DMS114 treated with DMSO at 0.1 percent for 48 hours (cell line): ENCODE measurements at regions not wholly inside any gene's neighbourhood (a gene's known extent, or its start where the extent isn't known, plus 50 kb on each side); places are given as distances from the start of the nearest gene placed in this dataset.
"Not testable (repeated sequence)": the region's sequence is repeated elsewhere in the genome, so short reads cannot be mapped to it uniquely, and the experiment has no call there.

Source experiments
- DNase-seq: peaks from one replicate; lab custom pipeline; 2025; ENCODE audit not compliant: unreplicated experiment; lab: John Stamatoyannopoulos, UW

DNA sequence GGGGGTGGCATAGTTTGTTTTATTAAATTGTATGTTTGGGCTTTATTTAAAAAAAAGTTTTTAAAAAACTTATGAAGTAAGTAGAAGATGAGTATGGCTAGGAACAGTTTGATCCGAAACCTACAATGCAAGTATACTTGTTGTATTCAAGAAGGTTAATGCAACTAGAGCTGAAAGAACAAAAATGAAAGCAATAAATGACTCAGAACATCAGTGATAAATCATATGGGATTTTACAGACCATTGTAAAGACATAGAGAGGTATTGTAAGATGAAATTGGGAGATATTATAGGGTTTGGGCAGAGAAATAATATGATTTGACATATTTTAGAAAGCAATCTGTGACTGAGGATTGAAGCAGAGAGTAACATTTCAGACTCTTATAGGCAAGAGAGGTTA, 1135.3 kb downstream of the SLITRK5 start:
- DNase-seq, result no peak

DNA sequence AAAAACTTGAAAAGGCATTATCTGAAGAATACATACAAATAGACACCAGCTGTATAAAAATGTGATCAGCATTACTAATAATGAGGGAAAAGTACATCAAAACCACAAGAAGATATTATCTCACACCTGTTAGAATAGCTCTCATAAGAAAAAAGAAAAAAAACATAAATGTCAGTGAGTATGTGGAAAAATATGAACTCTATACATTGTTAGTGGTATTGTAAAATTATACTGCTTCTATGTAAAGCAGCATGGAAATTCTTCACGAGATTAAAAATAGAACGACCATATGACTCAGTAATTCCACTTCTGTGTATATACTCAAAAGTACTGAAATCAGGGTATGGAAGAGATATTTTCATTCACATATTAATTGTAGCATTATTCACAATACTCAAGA, 1146.4 kb downstream of the SLITRK5 start:
- DNase-seq, result no peak

DNA sequence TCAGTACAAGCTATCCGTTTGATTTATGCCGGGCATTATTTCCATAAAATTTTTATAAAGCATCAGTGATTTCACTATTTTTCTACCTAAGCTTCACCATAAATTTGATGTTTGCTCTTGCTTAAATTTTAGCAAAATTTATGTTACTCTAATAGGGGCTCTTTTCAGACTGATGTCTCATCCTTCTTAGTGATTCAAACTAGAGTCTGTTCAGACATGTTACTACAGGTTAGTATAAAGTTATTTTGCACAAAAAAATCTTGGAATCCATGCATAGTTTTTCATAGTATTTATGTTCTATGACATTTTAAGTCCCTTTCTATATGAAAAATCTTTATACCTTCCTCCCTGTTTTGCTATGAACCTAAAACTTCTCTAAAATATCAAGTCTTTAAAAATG, 1151.9 kb downstream of the SLITRK5 start:
- no peak for DNase-seq

DNA sequence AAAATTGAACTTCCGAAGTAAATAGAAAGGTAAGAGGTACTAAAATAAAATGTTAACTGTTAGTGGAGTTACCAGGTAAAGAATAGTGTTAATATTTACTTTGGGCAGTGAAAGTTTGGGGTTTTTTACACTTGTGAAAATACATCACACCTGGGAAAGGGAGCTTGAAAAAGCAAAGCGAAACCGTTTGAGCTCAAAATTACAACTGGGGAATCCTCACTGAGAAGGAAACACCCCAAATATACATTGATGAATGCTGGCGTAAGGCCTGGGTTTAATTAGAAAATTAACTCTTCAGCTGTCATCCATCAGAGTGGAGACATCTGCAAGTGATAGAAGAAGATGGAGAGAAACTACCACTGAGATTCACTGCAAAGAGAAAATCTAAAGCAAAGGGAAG, 1153.0 kb downstream of the SLITRK5 start:
- no peak for DNase-seq

DNA sequence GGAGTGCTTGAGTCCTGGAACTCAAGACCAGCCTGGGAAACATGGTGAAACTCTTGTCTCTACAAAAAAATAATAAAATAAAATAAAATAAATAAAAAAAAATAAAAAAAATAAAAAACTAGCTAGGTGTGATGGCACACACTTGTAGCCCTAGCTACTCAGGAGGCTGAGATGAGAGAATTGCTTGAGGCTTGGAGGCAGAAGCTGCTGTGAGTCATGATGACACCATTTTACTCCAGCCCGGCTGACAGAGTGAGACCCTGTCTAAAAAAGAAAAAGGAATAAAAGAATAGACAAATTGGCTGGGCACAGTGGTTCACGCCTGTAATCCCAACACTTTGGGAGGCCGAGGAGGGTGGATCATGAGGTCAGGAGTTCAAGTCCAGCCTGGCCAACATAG, 1168.9 kb downstream of the SLITRK5 start:
- no peak for DNase-seq

DNA sequence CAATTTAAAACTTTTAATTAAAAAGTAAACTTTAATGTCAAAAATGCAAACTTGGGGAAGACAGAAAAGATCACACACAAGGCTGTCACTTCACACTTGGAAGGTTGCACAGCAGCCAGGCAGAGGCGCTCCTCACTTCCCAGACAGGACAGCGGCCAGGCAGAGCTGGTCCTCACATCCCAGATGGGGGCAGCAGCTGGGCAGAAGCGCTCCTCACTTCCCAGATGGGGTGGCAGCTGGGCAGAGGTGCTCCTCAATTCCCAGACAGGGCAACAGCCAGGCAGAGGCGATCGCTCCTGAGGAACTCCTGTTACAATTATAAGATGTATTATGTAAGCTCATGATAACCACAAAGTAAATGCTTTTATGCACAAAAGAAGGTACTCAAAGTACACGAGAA, 1181.1 kb downstream of the SLITRK5 start:
- not testable (repeated sequence) for DNase-seq

DNA sequence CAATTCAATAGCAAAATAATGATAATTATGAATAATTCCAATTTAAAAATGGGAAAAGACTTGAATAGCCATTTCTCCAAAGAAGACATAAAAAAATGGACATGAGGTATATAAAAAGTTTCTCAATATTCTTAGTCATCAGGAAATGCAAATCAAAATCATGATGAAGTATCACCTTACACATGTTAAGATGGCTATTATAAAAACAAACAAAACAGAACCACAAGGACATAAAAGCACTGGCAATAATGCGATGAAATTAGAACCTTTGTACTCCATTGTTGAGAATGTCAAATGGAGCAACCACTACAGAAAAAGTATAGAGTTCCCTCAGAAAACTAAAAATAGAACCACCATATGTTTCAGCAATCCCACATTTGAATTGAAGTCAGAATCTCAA, 1186.1 kb downstream of the SLITRK5 start:
- DNase-seq, result no peak

DNA sequence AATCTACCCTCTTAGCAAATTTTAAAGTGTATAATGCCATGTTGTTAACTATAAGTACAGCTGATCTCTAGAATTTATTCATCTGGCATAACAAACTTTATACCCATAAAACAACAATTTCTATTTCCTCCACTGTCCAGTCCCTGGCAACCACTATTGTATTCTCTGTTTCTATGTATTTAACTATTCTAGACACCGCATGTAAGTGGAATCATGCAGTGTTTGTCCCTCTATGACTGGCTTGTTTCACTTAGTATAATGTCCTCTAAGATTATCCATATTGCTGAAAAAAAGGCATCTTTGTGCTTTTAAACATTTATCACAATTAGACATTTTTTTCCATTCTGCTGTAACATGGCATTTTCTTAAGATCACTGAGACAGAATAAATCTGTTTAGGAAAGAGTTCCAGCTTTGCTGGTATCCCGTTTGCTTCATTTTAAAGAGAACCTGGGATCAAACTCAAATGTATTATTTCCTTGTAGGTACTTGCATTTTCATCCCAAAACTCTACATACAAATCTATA, 1191.0 kb downstream of the SLITRK5 start:
- no peak for DNase-seq

DNA sequence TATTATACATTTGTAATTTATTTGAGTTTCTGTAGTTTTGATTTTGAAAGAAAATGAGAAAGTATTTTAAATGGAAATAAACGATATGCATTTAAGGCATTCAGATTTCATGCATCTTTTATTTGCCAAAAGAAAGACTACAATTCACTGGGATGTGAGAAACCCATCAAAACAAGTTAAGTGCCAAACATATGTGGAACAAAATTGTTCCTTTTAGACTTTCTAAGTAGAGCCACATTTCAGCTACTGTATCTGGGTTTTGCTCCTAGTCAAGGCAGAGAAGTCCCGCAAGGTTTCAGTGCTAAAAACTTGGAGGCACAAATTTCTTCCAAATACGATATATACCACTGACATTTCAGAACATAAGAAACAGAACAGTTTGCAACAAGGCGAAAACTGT, 1191.9 kb downstream of the SLITRK5 start:
- no peak for DNase-seq

DNA sequence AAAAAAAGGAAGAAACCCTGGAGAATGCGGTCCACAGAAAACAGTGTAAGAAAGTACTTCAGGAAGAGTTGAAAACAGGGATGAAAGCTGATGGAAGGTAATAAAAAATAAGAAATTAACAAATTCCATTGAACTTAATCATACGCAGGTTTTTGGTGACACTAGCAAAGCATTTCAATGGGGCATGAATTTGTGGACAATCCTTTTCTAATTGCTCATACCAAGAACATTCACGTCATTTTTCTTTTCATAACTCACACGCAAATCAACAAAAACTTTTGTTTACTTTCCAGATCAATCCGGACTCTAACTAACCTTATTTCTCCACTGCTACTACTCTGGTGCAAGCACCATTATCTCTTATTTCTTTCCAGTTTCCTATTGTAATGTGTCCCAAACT, 1195.0 kb downstream of the SLITRK5 start:
- no peak for DNase-seq

DNA sequence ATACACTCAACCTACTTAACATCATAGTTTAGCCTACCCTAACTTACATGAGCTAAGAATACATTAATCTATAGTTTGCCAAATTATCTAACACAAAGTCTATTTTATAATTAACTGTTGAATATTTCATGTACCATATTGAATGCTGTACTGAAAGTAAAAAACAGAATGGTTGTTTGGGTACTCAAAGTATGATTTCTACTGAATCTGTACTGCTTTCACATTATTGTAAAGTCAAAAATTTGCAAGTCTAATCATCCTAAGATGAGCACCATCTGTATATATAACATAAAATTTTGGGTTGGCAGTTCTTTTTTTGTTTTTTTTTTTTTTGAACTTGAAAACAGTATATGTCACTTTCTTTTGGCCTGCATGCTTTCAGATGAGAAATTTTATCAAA, 1212.6 kb downstream of the SLITRK5 start:
- no peak for DNase-seq

DNA sequence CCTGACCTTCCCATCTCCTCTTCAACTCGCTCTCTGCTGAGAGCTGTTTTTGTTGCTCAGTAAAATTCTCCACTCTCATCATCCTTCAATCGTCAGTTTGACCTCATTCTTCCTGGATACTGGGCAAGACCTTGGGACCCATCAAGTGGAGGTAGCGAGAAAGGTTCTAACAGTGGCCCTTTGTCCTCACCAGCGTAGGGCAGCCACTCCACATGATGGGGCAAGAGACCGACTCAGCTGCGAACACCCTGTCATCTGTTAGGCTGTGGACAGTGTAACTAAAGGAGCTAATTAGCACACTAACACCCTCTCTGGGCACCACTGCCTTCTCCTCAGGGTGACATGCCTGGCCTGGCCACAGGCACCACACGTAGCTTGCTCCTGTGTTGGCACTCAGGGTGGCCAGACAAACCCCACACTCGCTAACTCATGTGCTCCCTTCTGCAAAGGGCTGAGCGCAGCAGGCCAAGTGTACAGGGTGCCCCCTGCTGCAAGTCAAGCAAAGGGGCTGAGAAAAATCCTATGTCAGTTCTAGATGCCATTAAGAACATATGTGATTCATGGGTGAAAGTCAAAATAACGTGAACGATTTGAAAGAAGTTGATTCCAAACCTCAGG, 1216.0 kb downstream of the SLITRK5 start:
- DNase-seq, result no peak

DNA sequence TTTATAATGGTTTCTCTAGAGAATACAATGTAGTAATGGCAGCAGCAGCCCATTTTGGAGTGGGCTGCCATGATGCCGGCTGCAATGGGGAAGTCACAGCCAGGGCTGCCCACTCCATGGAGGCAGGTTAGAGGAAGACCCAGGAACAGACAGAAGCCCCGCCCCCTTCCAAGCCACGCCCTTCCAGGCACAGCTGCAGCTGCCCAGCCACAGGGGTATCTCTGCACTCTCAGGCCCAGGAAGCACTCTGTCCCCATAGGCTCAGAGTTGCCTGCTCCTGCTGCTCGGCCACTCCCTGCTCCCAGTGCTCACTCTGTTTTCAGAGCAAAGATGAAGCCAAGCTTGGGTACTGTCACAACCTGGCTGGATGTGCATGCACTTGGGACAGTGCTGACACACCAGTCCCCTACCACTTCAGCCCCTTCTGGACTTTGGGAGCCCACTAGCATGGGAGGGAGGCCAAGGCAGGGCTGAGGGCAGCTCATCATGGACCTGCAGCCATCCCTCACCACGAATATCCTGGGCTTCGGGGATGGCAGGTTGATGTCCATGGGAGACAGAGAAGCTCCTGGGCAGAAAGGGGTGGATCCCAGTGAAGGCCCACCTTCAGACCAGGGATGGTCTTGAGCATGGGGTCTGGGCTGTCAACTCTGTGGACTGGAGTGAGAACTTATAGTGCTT, 1224.2 kb downstream of the SLITRK5 start:
- no peak for DNase-seq

DNA sequence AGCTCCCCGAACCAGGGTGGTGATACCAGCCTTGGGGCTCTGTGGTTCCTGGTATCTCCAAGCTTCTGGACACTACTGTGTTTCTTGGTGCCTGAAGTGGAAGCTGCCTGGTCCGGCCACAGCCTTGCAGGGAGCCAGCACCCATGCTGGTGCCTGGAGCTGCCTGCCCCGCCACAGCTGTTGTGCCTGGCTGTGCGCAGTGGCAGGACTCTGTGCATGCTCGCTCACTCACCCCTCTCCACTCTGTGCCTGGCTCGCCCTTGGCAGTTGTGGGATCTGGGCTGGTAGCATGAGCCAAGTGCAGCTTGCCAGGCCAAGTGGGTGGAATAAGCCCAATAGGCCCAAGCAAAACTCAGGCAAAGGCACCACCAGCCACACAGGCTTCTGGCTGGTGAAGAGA, 1225.3 kb downstream of the SLITRK5 start:
- no peak for DNase-seq

DNA sequence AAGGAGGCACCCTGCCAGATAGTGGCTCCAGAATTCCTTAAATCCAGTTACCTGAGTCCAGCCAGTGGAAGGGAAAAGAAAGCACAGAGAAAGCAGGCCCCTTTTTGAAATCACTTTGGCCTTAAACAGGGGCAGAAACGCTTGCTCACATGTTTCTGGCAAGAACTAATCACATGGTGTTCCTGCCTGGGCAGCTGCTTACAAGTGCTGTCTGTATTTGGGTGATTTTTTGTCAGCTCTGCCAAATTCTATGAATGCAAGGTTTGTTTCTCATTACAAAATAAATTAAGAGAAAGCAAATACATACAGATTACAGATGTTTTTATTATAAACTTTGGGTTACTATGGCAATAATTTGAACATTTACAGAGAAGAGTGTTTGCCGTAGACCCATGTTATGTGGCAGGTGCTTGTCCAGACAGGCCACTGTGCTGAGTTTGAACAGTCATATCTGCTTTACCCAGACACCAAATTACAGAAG, 1237.8 kb downstream of the SLITRK5 start:
- DNase-seq, result no peak

DNA sequence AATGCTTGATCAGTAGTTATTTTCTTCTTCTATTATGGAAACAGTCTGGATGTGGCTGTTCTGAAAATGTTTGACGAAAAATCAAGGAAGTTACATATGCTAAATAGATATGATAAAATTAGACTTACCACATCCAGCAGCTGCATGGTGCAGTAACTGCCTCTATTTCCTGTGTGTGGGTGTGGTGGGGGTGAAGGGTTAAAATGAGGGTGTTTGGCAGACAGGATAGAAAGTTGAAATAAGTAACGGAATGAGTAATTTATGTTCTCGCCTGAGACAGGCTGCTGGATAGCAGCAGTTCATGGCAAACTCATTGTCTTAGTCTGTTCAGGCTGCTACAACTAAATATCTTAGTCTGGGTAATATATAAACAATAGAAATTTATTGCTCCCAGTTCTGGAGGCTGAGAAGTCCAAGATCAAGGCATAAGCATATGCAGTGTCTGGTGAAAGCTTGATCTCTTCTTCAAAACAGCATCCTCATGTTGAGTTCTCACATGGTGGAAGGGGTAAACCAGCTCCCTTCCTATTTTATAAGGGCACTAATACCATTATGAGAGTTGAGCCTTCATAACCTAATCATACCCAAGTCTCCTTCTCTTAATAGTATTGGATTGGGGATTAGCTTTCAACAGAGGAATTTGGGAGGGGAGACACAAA, 1248.9 kb downstream of the SLITRK5 start:
- DNase-seq, result no peak

DNA sequence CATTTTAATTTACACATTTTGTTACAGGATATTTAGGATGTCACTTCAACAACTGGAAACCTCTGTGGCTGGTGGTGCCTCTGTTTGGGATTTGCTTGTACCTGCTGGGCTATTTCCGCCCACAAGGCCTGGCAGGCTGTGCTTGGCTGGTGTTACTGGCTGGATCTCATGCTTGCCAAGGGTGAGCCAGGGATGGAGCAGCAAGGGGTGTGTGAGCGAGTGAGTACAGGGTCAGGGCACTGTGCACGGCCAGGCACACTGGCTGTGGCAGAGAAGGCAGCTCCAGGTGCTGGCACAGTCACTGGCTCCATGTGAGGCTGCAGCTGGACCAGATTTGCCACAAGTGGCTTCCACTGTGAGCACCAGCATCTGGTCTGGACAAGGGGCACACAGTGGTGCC, 1254.8 kb downstream of the SLITRK5 start:
- DNase-seq, result no peak

DNA sequence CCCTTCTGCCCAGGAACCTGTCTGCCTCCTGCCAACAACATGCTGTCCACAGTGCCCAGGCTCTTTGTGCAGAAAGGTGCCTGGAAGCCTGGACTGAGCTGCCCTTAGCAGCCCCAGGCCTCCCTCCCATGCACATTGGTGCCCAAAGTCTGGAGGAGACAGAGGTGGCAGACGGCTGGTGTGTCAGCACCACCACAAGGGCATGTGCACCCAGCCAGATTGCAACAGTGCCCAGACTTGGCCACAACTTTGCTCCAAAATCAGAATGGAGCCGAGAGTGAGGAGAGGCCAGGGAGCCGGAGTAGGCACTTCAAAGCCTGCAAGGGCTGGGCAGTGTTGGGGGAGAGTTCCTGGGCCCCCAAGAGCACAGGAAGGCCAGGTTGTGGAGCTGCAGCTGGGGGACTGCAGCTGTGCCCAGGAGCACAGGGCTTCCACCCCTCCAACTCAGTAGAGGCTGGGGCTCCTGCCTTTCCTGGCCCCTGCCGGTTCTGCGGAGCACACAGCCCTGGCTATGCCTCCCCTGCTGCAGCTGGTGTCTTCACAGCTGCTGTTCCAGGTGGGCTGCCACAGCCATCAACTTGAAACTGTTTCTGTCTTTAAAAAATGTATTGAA, 1255.8 kb downstream of the SLITRK5 start:
- no peak for DNase-seq

DNA sequence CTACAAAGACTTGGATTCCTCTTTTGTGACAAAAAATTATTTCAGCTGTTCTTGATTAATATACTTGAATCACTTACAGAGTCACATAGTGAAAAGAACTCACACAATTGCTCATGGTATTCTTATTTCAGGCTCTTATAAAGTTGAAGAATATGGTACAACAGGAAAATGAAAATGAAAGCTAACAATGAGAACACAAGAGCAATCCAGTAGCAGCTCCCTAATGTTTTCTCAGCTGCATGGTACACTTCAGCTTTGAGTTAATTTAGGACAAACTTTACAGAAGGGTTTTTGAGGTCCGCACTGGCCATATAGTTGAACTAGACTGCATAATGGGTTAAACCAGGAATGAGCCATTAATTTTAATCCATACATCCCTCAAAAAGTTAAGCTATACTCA, 1261.8 kb downstream of the SLITRK5 start:
- no peak for DNase-seq

DNA sequence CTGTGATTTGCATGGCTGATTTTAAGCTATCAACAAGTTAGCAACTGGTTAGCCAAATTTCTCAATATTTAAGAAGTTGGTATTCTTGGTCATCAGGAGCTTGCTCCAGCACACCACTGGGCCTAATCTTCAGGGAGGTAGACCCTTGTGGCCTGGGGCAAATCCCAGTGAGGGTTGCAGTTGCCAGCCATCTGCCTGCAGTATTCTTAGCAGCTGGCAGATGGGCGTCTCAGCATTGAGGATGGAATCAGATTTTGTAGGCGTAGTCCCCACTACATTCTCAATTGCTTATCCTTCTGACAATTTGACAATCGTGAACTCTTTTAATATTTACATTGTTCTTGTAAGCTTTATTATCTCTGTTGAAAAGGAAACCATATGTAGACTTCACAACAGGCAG, 1266.2 kb downstream of the SLITRK5 start:
- DNase-seq, result no peak

DNA sequence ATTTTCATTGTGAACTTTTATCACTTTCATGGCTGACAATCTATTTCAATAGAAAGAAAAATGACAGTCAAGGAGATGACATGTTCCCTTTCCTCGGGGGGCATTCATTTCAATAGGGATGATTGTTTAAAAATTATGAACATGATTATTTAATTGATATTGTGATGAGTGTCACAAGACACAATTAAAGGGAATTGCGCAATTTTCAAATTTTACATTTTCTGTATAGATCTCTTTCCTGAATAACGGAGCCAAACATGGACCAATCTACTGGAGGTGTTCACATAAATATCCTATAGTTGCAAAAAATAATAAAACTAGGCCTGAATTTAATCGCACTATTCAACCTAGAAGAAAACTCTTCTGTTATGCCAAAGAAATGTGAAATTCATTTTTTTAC, 1274.6 kb downstream of the SLITRK5 start:
- DNase-seq, result no peak

DNA sequence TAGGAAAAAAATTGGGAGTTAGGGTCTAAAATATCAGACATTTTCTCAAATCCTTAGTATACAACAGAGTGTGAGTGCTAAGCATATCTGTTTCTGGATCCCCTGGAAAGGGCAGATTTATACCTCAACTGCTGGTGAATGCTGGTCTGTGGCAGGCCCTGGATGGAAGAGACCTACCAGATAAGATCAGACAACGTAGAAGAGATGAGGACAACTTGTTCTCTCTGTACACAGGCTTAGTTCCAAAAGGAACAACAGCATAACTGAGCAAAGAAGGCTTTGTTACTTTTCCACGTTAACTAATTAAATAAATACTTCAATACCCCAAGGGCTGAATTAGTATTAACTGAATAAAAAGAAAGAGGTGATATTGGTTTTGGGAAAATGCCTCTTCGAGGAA, 1277.3 kb downstream of the SLITRK5 start:
- no peak for DNase-seq
